Endodermal cell (in vitro differentiated cells): ENCODE measurements at regions not wholly inside any gene's neighbourhood (a gene's known extent, or its start where the extent isn't known, plus 50 kb on each side); places are given as distances from the start of the nearest gene placed in this dataset.
"Not testable (repeated sequence)": the region's sequence is repeated elsewhere in the genome, so short reads cannot be mapped to it uniquely, and the experiment has no call there.

Experiments used
- DNase-seq: peaks from one replicate; pipeline ENCODE4 v3.0.0-alpha.2; 2017
- H3K27ac ChIP-seq: 2 replicates; pipeline ENCODE4 v1.5.1; 2013; ENCODE audit warnings: mild to moderate bottlenecking, low read depth, low read length, moderate library complexity
- H3K27me3 ChIP-seq: 2 replicates; pipeline ENCODE4 v1.6.1; 2013; ENCODE audit warnings: mild to moderate bottlenecking, low read length, moderate library complexity; ENCODE audit not compliant: insufficient read depth, control insufficient read depth, poor library complexity, severe bottlenecking
- H3K36me3 ChIP-seq: 2 replicates; pipeline ENCODE4 v1.7.0; 2013; ENCODE audit warnings: mild to moderate bottlenecking, low read length, moderate library complexity; ENCODE audit not compliant: control insufficient read depth, insufficient read depth
- H3K4me1 ChIP-seq: one replicate; pipeline ENCODE4 v1.7.0; 2013; ENCODE audit warnings: low read length; ENCODE audit not compliant: control insufficient read depth, insufficient read depth
- H3K4me3 ChIP-seq: 2 replicates; pipeline ENCODE4 v1.5.1; 2013; ENCODE audit warnings: mild to moderate bottlenecking, low read length, moderate library complexity
- H3K9ac ChIP-seq: 2 replicates; pipeline ENCODE4 v1.6.1; 2013; ENCODE audit warnings: mild to moderate bottlenecking, low read length, moderate library complexity; ENCODE audit not compliant: poor library complexity, severe bottlenecking; ENCODE audit errors: extremely low read depth
- H3K9me3 ChIP-seq: 2 replicates; pipeline ENCODE4 v1.6.1; 2013; ENCODE audit warnings: mild to moderate bottlenecking, low read length, moderate library complexity; ENCODE audit not compliant: control insufficient read depth
- H3K27ac Mint-ChIP-seq: 2 replicates; pipeline ENCODE4 v1.8.0; 2020; ENCODE audit warnings: mixed read lengths
- H3K27me3 Mint-ChIP-seq: 2 replicates; pipeline ENCODE4 v1.8.0; 2021; ENCODE audit warnings: mild to moderate bottlenecking, mixed read lengths; ENCODE audit not compliant: insufficient read depth
- H3K36me3 Mint-ChIP-seq: 2 replicates; pipeline ENCODE4 v1.8.0; 2020; ENCODE audit warnings: low read depth, mixed read lengths
- H3K4me1 Mint-ChIP-seq: 2 replicates; pipeline ENCODE4 v1.8.0; 2020; ENCODE audit warnings: mixed read lengths
- H3K4me3 Mint-ChIP-seq: 2 replicates; pipeline ENCODE4 v1.8.0; 2020; ENCODE audit warnings: mild to moderate bottlenecking, moderate library complexity, mixed read lengths
- H3K9me3 Mint-ChIP-seq: 2 replicates; pipeline ENCODE4 v1.8.0; 2020; ENCODE audit warnings: mild to moderate bottlenecking, mixed read lengths
- CTCF ChIP-seq: fragments of 200-600 bp; sonication (generic); conservative IDR thresholded peaks from 2 replicates; pipeline ENCODE4 v1.5.0; 2021; ENCODE audit warnings: antibody characterized with exemption, mild to moderate bottlenecking
- WGBS, 2 experiments: methylation state at CpG; one replicate each; pipeline versions ENCODE4 v1.1.5 to v1.1.7; 2013; ENCODE audit warnings: missing lambda C conversion rate in 2 of 2, mixed read lengths in 1 of 2; ENCODE audit not compliant: insufficient coverage in 1 of 2, insufficient read length in 1 of 2; 5-methylcytosine and 5-hydroxymethylcytosine counted together

GRCh38 chr20:59483481-59483880 is 120.9 kb upstream of the PHACTR3 start:
- Mint-ChIP-seq H3K4me1 (no peaks in the 10 kb centered on the region), H3K36me3 (no peaks in the 10 kb centered on the region), H3K27me3 (no peaks in the 10 kb centered on the region), H3K27ac (no peak overlapping the region), H3K4me3 (no peak overlapping the region), H3K9me3 (no peaks in the 10 kb centered on the region)
- H3K27ac ChIP-seq: no peak overlapping the region
- H3K4me3 ChIP-seq: no peak overlapping the region
- DNase-seq: no peak
- H3K4me1 ChIP-seq: no peaks in the 10 kb centered on the region
- no peaks in the 10 kb centered on the region for H3K9me3 ChIP-seq
- H3K27me3 ChIP-seq: no peaks in the 10 kb centered on the region
- no peaks in the 10 kb centered on the region for H3K36me3 ChIP-seq
- no peak overlapping the region for H3K9ac ChIP-seq
- TF ChIP-seq CTCF: no peak
- 75 to 87% methylated on average over 4 to 5 of the region's 5 CpGs for WGBS, 2 experiments

GRCh38 chr20:59484228-59484627 is 120.1 kb upstream of the PHACTR3 start:
- H3K4me3 Mint-ChIP-seq: no peak overlapping the region
- H3K27ac Mint-ChIP-seq: no peak overlapping the region
- Histone ChIP-seq H3K36me3 (no peaks in the 10 kb centered on the region), H3K27ac (no peak overlapping the region), H3K9me3 (no peaks in the 10 kb centered on the region), H3K9ac (no peak overlapping the region), H3K4me1 (no peaks in the 10 kb centered on the region), H3K27me3 (no peaks in the 10 kb centered on the region), H3K4me3 (no peak overlapping the region)
- no peaks in the 10 kb centered on the region for H3K4me1 Mint-ChIP-seq
- 93 to 94% methylated on average over 5 to 6 of the region's 6 CpGs for WGBS, 2 experiments
- DNase-seq: no peak
- no peaks in the 10 kb centered on the region for H3K9me3 Mint-ChIP-seq
- H3K27me3 Mint-ChIP-seq: no peaks in the 10 kb centered on the region
- no peak for TF ChIP-seq CTCF
- no peaks in the 10 kb centered on the region for H3K36me3 Mint-ChIP-seq

GRCh38 chr20:59485576-59486454 is 118.5 kb upstream of the PHACTR3 start:
- H3K4me1 Mint-ChIP-seq: no peaks in the 10 kb centered on the region
- TF ChIP-seq CTCF: no peak
- DNase-seq: no peak
- Histone ChIP-seq H3K9ac (no peak overlapping the region), H3K4me3 (no peak overlapping the region), H3K4me1 (no peaks in the 10 kb centered on the region), H3K36me3 (no peaks in the 10 kb centered on the region), H3K27ac (no peak overlapping the region), H3K9me3 (no peaks in the 10 kb centered on the region), H3K27me3 (no peaks in the 10 kb centered on the region)
- H3K4me3 Mint-ChIP-seq: no peak overlapping the region
- 93 to 100% methylated on average over 4 to 8 of the region's 8 CpGs for WGBS, 2 experiments
- no peaks in the 10 kb centered on the region for H3K27me3 Mint-ChIP-seq
- H3K27ac Mint-ChIP-seq: no peak overlapping the region
- no peaks in the 10 kb centered on the region for H3K9me3 Mint-ChIP-seq
- H3K36me3 Mint-ChIP-seq: no peaks in the 10 kb centered on the region

- not testable (repeated sequence) for H3K36me3 Mint-ChIP-seq, DNase-seq, H3K4me3 Mint-ChIP-seq, H3K9ac ChIP-seq, H3K4me1 Mint-ChIP-seq, H3K9me3 ChIP-seq, H3K27me3 ChIP-seq, H3K27me3 Mint-ChIP-seq, H3K27ac Mint-ChIP-seq, H3K4me3 ChIP-seq, H3K9me3 Mint-ChIP-seq, H3K27ac ChIP-seq, H3K36me3 ChIP-seq, H3K4me1 ChIP-seq
- 95 to 100% methylated on average over 3 to 6 of the region's 6 CpGs for WGBS, 2 experiments
Observed at GRCh38 chr20:59488459-59488858, 115.9 kb upstream of the PHACTR3 start.

GRCh38 chr20:59490196-59491004 is 113.9 kb upstream of the PHACTR3 start:
- DNase-seq, H3K9ac ChIP-seq, H3K4me3 ChIP-seq, H3K36me3 ChIP-seq, H3K4me1 Mint-ChIP-seq, H3K27me3 ChIP-seq, H3K9me3 Mint-ChIP-seq, H3K36me3 Mint-ChIP-seq, H3K27ac ChIP-seq, H3K27ac Mint-ChIP-seq, H3K9me3 ChIP-seq, H3K27me3 Mint-ChIP-seq, H3K4me1 ChIP-seq, H3K4me3 Mint-ChIP-seq: not testable (repeated sequence)
- 97 to 98% methylated on average over 8 to 16 of the region's 18 CpGs for WGBS, 2 experiments
